ENCODE measurements at regions not wholly inside any gene's neighbourhood (a gene's known extent, or its start where the extent isn't known, plus 50 kb on each side); places are given as distances from the start of the nearest gene placed in this dataset.
"Not testable (repeated sequence)": the region's sequence is repeated elsewhere in the genome, so short reads cannot be mapped to it uniquely, and the experiment has no call there.

DNA sequence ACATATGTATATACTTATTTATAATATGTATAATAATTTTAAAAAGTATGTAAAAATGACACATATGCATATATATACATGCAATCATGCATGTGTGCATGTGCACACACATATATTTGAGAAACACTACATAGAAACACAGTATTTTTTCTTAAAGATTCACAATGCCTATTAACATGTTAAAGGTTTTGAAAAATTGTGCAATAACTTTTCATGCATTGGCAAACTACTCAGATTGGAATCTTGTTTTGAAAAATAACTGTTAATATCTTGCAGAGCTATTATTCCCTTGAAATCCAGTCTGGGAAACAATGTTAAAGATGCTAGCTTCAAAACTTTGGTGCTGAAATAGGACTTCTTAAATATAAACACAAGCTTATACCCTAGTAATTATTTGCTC is 256.2 kb upstream of the P2RY1 start:
- no peak for DNase-seq

DNA sequence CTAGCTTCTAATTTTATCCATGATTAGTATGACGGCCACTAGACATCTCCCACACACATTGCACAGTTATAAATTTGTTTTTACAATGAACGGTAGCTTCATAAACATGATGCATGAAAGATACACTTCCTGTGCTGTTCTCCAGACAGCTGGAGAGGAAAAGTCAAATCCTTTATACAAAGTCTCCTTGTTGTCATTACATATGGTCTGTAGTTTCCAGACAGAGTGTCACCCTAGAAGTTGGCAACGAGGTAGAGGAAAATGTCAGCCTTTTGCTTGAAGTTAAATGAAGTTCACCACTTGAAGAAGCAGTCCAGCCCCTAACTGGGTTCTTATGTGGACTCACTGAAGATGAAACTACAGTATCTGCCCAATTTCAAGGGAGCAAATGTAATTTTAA is 253.0 kb upstream of the P2RY1 start:
- DNase-seq, result no peak

DNA sequence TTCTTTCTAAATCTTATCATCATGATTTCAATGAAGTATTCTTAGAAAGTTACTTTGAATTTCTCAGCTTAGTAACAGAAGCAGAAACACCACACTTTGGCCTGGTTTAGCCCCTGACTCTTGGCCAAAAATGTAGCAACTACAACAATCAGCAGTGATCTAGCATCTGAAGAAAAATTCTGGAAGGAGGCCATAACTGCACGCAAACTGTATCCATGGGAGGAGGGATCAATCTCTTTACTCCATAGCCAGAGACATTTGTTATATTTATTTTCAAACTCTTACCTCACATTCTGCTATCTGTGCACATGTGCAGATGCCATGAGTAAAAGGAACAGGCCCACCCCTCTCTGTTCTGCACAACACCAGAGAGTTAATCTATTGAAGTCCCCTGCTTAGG is 251.0 kb upstream of the P2RY1 start:
- no peak for DNase-seq

DNA sequence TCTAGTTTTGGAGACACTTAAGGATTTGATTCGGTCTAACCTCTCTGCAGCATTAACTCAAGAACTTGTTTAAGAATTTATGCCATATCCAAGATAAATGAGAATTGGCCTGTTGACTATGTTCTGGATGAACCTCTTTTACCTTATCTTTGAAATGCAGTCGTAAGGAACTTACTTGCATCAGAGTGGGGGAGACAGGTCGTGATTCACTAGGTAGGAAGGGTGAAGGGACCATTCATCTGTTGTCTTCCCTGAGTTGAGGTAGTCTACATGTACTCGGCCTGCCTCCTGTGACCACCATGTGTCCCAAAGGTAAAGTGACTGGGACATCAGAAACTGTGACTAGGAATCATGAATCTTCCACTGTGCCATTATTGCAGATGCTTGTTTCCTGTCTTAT is 248.0 kb upstream of the P2RY1 start:
- no peak for DNase-seq

DNA sequence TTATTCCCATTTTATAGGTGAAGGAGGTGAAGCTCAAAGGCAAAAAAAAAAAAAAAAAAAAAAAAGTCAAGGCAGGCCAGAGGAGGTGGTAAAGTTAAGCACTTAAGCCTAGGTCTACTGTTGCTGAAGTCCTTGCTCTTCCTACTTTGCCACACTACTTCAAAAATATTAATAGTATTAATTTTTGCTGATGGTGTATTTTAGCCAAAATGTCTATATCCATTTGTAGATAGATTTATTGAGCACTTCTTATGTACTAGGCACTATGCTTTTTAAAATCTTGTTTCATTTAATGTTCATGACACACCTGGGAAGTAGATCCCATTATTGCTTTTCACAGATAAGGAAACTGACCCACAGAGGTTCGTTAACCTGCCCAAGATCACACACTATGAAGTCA is 247.1 kb upstream of the P2RY1 start:
- no peak for DNase-seq

DNA sequence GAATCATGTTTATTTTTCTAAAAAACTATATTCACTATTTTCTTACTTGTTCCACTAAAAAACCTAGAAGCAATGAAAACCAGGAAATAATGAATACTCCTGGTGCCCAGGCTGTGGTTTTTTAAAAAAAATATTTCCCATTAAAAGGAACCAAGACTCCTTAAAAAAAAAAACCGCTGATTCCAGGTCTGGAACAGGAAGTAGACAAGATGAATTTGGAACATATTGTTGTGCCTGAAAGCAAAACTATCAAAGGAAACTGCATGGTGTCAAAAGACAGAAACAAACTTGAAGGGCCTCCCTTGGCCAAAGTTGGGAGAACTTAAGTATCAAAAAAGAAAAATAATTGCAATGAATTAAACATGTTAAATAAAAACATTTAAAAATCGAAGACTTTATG is 245.3 kb upstream of the P2RY1 start:
- no peak for DNase-seq

DNA sequence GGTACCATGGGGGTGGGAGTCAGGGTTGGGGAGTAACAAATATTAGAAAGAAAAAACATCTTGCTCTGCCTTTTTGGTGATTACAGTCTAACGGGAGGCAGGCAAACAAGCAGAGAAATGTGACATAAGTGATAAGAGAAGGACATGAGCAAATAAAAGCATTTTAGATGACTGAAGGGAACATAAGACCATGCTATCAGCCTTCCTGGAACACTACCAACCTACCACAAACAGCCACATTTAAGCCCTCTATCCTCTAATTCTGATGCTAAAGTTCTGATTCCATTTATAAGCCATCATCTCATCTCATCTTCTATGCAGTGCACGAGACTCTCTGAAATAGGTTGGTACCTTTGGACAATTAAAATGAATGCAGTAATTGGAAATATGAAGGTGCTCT is 243.4 kb upstream of the P2RY1 start:
- DNase-seq, result no peak

DNA sequence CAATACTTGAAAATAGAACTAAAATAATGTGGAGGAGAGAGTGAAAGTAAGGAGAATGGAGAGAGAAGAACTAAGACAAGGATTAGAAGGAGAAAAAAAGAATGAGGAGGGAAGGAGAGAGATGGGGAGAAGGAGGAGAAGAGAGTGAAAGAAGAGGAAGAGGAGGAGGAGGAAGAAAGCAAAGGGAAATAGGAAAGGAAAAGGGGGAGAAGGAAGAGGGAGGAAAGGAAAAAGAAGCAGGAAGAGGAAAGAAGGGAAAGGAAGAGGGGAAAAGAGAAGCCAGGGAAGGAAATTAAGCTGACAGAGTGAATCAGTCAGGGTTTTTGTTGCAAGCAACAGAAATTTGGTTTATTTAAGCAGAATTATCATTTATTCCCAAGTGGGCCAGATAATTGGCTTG is 241.7 kb upstream of the P2RY1 start:
- DNase-seq, result no peak

DNA sequence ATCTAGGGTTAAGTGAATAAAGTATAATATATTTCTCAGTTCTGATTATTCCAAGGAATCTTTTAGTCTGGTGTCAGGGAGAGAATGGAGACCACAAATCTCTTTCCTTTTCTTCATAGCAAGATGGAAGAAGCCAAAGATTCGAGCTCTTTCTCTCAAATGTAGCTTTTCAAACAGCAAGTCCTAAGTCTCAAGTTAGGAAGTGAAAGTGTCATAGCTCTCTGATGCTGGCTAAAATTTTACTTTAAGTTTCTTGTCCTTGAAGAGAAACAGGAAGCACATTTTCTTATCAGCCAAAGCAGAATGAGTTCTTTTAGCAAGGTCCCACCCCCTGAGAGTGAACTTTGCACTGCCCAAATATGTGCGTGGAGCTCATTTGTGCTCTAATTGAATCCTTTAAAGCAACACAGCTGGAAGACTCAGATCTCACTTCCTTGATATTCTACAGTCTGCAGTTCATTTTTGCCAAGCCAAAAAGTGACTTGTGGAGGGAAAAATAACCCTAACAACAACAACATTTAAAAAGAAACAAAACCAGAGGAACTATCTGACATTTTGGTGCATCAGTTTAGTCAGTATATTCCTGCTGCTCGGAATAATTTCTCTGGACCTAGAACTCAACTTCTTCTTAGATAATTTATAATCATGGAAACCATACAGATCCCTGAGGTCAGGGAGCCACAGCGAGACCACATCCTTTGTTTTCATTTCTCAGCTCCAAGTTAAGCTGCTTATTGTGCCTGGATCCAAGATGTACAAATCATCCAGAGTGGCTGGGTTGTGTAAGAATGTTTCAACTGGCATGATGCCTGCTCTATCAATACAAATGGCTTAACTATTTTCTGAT is 238.7 kb upstream of the P2RY1 start:
- peak in 1 of 56 donors; percentile 1 for DNase-seq

DNA sequence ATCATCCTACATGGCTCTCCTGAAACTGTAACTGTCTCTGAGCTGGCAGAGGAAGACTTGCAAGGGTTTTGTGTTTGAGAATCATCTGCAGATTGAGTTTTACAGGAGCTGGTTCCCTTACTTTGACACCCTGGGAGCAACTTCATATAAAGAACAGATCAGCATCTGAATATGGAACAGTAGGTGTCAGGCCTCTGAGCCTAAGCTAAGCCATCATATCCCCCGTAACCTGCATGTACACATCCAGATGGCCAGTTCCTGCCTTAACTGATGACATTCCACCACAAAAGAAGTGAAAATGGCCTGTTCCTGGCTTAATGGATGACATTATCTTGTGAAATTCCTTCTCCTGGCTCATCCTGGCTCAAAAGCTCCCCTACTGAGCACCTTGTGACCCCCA is 238.1 kb upstream of the P2RY1 start:
- not testable (repeated sequence) for DNase-seq

DNA sequence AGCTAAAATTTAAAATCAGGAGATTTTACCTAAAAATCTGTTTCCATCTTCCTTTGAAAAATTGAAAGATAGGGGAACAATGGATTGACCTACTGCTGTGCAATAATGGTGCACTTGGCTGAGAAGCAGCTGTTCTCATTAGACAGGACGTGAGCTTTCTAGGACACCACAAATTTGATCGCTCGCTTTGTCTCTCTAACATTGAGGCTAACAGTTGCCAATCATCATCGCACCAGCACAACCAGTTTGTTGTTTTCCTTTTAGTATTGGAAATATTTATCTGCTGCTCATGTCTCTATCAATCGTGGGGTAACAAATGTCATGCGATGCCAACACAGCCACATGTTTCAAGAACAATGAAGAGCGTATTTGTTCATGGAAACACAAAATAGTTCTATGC is 228.8 kb upstream of the P2RY1 start:
- DNase-seq, result peak in 1 of 56 donors; percentile 12

DNA sequence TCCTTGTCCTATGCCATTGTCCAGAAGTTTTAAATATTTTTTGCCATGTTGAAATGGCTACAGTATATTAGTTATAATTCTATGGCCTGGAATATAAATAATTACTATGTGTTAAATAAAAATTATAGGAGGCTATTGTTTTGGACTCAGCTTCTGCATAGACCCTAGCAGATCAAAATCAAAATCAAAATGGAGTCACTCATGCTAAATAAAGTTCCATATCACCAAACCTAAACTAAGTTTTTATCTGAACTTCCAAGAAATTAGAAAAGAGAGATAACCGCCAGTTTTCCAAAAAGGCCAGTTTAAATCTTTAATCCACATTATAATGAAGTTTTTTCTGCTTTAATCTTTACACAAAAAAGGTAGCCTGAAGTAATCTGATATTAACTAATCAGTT is 227.8 kb upstream of the P2RY1 start:
- no peak for DNase-seq

DNA sequence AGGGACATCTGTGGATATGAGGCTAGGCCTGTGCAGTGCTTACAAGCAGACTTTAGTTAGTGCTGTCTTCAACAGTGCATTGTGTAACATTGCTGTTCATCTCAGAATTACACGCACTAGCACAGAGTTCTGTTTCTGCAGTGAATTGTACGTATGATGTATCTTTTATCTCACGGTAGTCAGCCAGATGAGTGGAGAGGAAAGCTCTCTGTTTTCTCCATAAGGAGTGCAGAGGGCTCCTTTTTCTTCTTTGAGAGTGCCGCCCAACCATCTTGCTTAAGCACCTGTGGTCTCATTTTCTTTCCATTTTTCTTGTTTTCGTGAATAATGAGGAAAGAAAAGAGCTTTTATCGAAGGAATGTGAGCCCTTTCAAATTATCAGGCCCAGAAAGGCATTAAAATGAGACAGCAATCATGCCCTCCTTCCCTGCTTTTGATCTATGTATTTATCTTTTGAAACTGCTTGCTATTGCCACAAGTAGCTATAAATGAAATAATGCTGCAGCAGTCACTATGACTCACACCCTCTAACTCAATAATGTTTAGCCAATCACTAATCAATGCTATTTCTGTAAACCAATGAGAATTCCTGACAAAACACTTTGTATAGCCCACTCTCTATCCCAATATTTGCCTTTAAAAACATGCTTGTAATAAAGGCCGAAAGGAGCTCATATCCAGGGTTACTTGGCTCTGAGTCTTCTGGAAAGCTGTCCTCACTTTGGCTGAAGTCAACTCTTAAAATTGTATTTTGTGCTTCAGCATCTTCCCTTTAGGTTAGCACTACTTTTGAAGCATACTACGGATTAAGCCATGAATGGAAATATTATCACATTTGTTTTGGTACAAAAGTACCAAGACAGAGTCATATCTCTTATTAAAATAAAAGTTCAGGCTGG is 226.0 kb upstream of the P2RY1 start:
- no peak for DNase-seq

DNA sequence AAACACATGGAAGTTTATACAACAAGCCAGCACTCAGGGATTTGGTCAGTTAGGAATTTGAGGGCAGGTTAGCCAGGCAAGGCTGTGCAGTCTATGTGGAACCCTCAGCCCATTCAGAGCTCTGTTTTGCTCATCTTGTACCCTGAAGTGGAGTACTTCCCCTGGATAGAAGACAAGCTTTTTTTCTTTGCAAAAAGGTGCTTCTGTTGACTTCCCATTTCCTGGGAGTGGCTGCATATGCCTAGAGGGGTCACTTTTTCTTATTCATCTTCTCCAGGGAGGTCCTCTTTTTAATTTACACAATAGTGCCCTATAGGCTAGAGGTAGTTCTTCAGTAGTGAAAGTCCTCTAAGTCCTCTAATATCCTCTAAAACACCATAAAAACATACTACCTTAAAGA is 225.0 kb upstream of the P2RY1 start:
- DNase-seq, result no peak

DNA sequence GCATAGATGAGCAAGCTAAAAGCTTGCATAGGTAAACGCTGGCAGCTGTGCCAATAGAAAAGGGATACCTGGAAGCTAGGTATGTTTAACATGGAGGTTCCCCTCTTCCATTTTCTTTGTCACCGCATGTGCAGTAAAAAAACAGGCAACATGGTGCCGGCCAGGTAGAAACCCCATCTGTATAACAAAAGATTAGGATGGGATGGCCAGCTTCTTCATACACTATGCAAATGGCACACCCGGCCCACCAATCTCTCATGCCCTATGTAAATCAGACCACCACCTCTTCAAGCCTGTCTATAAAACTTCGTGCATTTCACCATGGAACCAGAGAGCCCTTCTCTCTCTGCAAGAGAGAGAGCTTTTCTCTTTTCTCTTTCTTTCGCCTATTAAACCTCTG is 224.3 kb upstream of the P2RY1 start:
- no peak for DNase-seq

DNA sequence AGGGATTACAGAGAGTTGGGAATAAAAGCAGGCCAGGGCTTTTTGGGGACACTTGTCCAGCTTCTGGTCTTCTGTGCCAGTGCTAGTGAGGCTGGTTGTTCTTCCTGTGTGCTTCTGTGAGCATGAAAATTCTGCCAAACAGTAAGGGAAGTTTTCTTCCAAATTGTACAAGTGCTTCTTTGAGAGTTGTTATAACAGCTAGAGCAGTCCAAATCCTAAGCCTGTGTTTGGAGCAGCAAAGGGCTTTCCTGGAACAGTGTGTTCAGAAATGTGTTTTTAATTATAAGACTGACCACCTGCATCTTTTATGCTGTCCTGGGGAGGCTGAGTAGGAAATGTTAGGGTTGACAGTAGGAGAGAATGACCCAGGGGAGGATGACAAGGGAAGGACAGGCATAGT is 223.0 kb upstream of the P2RY1 start:
- DNase-seq, result peak in 12 of 56 donors; percentile 0 to 37 (median 5)

DNA sequence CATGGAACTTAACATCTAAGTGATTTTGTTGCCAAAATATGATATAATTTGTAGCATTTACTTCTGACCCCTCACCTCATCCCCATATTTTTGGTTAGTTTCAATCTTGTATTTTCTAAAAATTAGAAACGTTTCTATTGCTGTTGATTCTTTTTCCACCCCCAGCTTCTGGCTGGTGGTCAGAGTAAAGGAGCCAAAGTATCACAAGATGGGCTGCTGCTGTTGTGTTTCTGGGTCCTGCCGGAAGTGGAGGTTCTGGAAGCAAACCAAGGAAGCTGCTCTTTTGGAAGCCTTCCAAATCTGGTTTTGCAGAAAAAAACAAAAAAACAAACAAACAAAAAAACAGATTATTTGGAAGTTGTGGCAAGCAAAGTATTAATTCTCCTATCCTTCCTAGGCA is 221.1 kb upstream of the P2RY1 start:
- DNase-seq, result no peak

DNA sequence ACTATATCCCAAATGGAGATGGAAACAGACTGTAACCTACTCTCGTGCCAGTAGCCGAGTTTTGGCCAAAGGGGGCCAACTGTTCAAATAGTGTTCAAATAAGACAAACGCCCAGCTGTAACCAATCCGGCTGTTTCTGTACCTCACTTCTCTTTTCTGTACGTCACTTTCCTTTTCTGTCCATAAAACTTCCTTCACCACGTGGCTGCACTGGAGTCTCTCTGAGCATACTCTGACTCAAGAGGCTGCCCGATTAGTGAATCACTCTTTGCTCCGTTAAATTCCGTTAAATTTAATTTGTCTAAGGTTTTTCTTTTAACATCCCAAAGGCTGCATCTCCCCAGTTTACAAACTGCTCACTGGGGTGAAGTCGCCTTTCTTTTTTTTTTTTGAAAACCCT is 219.2 kb upstream of the P2RY1 start:
- no peak for DNase-seq

DNA sequence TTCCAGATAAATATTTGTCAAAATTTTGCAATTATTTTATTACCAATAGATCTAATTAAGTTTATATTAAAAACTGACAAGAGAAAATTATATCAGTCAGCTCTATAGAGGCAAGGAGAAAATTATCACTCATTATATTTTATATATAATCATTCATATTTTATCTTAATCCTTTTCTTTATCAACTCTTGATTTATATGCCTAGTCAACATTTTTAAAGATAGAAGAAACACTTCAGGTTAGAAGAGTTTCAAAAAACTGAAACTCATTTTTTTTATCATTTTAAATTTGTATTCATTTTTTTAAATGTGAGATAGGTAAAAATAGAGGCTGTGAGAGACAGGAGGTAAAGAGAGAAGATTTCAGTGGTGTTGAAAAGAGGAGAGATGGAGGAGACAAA is 217.3 kb upstream of the P2RY1 start:
- no peak for DNase-seq

DNA sequence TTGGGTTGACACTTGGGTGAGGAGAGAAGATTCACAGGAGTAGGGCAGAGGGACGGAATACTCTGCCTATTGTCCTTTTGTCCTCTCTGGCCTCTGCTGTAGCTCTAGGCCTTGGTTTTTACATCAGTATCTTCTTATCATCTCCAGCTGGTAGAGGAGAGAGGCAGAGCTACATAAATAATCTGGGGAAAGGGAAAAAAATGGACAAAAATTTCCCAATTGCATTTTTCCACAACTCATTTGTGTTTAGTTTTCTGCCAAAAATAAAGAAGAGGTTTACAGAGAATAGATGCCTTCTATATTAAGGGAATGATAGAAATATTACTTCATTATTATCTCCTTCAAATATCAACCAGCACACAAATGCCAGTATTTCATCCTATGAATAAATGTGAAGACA is 216.4 kb upstream of the P2RY1 start:
- no peak for DNase-seq

DNA sequence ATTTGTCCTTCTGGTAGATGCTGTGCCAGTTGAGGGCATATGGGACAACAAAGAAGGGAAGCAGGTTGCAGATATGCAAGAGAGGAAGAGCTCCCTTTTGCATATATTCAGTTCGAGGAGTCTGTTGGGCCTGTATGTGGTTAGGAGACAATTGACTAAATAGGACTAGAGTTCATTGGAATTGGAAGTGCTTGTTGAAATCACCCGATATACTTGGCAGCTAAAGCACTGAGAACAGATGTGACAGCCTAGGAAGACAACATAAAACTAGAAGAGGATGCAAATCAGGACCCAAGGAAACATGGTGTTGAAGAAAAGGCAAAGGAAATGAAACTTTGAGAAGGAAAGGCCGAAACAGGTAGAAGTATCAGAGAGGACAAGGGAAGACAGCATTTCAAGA is 215.2 kb upstream of the P2RY1 start:
- no peak for DNase-seq

DNA sequence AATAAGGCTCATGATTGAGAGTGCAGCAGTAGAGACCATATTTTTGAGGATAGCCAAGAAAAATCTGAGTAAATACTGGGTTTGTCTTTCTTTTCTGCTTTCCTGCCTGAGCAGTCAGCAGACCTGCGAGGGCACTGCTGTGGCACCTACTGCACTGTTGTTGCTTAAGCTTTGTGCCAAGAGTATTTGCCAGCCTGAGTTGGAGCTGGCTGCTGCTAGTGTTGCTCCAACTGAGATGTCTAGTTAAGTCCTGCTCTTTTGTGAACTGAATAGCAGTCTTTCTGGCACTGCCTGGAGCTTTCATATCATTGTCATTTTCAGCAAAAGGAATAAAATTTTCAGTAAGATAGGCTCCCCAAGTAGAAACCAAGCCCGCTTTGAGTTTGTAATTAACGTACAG is 214.5 kb upstream of the P2RY1 start:
- DNase-seq, result peak in 33 of 56 donors; percentile 6 to 82 (median 29)

Data from amygdala (tissue), 56 donors.